HG03103 (cell line): ENCODE measurements at regions not wholly inside any gene's neighbourhood (a gene's known extent, or its start where the extent isn't known, plus 50 kb on each side); places are given as distances from the start of the nearest gene placed in this dataset.

ENCODE experiments used
- ATAC-seq: cut with Tn5 transposase; IDR thresholded peaks from one replicate; pipeline ENCODE4 v1.9.1; 2021; ENCODE audit warnings: low read depth; ENCODE audit not compliant: unreplicated experiment

DNA sequence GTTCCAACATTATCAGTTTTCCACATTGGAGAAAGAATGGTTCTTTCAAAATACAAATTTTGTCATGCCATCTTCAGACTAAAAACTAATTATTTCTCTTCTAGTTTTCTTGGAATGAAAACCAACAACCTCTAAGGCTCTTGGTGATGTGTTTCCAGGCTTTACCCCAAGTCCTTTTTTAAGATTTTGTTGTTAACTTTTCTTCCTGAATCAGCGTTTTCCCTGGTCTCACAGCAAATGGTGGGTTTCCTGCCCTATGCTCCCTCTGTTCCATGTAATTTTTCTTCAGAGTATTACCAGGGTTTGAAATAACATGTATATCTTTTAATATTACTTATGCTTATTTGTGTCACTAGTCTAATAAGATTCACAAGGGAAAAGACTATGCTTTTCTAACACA lies 1311.9 kb downstream of the LRFN5 start:
- no peak for ATAC-seq

- ATAC-seq = no peak
Measured at GRCh38 chr14:42911642-42912041, 1305.0 kb downstream of the LRFN5 start.

GRCh38 chr14:42909659-42910058 lies 1303.0 kb downstream of the LRFN5 start:
- no peak for ATAC-seq

DNA sequence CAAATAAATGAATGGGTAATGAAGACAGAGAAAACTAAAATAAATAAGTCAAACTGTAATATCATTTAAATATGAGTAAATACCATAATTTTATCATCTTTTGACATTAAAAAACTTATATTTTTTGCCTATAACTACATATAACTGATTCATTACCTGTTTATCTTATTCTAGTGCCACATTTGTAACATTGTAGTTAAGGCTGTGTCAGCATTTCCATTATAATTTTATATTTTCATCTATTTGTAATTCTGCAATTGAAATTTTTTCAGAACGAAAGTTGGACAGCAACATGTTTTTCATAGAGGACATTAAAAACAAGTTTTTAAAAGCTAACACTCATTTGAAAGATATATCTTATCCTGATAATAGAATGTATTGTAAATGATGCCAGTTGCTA lies 1286.5 kb downstream of the LRFN5 start:
- no peak for ATAC-seq

DNA sequence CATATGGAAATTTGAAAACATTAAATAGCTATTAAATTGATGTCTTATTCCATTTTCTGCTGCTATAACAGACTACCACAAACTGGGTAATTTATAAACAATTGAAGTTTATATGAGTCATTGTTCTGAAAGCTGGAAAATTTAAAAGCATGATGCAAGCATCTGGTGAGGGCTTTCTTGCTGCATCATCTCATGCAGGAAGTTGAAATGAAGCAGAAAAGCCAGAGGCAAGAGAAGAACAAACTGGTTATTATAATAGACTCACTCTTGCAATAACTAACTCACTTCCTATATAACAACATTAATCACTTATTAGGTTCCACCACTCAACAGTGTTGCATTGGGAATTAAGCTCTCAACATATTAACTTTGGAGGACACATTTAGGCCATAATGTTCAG lies 1277.4 kb downstream of the LRFN5 start:
- ATAC-seq = no peak

- ATAC-seq = no peak
Measured at GRCh38 chr14:42877716-42878115, 1271.0 kb downstream of the LRFN5 start.

GRCh38 chr14:42872786-42873185 lies 1266.1 kb downstream of the LRFN5 start:
- ATAC-seq = no peak

- no peak for ATAC-seq
Measured at GRCh38 chr14:42869681-42870080, 1263.0 kb downstream of the LRFN5 start.

GRCh38 chr14:42862114-42862513 lies 1255.4 kb downstream of the LRFN5 start:
- ATAC-seq = no peak

GRCh38 chr14:42860371-42860770 lies 1253.7 kb downstream of the LRFN5 start:
- ATAC-seq = no peak

DNA sequence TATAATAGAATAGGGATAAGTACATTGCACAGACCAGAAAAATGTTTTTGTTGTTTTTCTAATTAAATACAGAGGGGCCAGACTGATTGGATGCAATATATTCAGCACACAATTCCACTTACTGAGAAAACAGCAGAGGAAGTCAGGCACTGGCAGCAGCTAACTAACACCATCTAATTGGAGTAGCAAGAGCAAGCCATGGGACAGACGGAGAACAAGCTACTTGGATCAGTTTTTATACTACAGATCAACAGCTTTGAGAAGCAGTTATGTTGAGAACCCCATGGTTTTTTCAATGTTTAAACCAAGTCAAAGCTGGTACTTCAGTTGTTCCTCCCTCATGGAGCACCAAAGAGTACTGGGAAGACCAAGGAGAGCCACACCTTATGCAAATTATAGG lies 1249.4 kb downstream of the LRFN5 start:
- ATAC-seq = no peak

DNA sequence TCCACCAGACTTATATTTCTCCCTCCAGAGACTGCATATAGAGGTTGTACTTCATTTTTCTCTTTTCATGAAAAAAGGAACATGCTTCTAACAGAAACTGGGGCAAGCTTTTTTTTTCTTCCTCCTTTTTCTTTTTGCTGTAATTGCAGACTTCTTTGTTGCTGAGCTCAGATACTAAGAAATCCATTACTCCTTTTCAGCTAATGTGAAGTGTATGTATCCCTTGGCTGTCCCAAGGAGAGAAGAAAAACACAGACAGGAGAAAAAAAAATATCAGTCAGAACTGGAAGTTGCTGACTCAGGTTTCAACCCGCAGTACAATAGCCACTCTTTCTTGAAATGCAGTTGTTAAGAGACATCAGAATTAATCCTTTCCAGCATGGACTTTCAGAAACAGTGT lies 1248.4 kb downstream of the LRFN5 start:
- ATAC-seq = no peak

- no peak for ATAC-seq
Measured at GRCh38 chr14:42854061-42854460, 1247.4 kb downstream of the LRFN5 start.

DNA sequence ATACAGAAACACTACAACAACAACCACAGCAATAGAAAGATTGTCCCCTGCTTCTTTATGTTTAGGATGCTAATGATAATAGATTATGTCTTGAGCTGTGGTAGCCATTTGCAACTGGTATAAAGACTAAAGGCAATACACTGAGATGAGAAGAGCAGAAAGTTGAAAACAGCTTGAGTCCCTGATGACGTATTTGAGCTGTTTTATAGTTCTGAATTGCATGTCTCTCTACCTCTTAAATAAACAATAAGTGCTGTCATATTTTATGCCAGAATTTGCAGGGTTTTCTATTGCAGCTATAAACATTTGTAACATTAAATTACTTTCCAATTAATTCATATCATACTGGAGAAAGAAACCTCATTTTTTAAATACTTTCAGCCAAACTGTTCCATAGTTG lies 1242.0 kb downstream of the LRFN5 start:
- no peak for ATAC-seq

- no peak for ATAC-seq
Measured at GRCh38 chr14:42814817-42815216, 1208.1 kb downstream of the LRFN5 start.

DNA sequence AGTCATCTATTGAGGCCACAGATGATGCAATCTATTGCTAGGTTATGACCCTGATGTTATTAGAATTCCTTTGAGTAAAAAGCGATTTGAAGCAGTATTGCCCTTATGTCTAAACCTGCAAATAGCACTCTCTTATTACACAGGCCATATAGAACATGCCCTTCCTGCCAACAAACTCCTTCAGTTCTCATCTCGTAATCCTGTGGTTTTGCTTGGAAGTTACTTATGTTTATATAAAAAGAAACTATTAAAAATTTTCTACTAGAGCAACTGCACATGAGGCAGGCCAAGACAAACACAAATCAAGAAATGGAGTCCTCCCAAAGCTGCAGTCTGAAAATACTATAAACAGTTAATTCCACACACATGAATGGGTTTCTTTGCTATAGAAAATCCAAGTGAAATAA lies 1200.2 kb downstream of the LRFN5 start:
- ATAC-seq = no peak

- no peak for ATAC-seq
Measured at GRCh38 chr14:42804141-42804540, 1197.5 kb downstream of the LRFN5 start.

DNA sequence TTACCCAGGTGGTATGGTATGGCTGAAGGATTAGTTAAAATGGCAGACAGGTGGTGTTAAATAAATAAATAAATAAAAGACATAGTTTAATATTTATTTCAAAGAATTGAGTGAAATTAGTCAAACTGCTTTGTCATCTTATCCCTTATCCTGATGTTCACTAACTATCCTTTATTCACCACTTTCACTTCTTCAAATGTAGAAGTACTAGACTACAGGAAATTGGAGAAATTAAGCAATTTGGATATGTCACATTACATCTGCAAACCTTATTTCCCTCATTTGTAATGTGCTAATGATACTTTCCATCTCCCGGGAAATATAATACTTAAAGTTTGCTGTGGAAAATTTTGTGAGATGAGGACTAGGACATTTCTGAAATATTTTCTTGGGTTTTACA lies 1195.7 kb downstream of the LRFN5 start:
- ATAC-seq = no peak

- no peak for ATAC-seq
Measured at GRCh38 chr14:42792166-42792565, 1185.5 kb downstream of the LRFN5 start.

DNA sequence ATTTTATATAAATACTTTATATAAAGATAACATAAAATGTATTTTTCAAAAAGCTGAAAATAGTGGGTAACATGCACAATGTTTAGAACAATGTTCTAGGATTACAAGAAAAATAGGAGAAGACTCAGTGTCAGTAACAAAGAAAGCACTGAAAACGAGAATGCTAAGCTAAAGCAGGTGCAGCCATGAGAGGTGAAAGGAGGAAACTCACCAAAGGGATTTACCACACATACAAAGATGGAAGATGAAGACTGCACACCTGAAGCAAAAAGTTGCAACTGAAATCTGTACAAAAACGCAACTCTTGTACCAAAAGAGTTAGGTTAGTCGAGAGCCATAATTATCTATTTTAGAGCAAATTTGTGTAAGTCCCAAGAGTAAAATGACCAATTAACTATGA lies 1176.1 kb downstream of the LRFN5 start:
- no peak for ATAC-seq

GRCh38 chr14:42778984-42779383 lies 1172.3 kb downstream of the LRFN5 start:
- ATAC-seq = no peak

DNA sequence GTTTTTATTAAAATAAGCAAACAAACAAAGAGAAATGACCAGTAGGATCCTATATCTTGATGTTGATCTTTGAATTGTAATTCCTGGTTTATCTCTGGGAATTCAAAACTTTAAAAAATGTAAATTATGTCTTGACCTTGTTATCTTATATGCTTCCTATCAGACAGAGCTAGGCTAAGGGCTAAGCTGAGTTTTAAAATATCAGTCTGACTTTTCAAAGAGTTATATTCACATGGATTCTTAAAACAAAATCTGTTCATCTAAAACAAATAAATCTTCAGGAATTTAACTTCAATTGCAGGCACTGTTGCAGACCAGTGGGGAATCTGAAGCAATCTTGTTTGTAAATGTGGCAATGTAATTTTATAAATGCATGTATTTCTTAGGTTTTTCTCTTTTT lies 1144.1 kb downstream of the LRFN5 start:
- no peak for ATAC-seq

DNA sequence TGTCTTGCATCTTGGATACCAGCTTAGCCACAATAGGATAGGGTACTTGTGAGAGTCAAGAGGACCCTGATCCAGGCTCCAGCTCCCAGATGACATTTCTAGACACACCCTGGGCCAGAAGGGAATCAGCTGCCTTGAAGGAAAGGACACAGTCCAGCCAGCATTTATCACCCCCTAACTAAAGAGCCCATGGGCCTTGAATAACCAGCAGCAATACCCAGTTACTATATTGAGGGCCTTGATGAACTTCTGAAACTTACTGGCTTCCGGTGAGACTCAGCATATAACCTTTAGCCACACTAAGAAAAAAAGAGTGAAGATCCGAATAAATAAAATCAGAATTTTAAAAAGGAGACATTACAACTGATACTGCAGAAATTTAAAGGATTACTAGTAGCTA lies 1135.4 kb downstream of the LRFN5 start:
- ATAC-seq = no peak

DNA sequence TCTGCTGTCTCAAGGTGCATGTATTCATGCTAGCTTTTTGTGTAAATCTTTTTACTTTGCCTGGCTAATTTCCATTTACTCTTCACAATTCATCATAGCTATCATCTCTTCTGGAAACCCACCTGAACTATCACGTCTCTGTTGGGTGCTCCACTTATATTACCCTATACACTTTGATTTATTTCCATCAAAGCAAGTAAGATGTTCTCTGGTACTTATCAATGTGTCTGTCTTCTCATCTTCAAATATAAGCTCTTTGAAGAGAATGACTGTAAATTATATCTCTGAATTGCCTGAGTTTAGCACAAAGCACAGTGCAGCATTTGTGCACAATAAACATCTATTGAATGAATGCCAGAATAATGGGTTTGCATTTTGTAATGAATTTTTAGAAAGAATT lies 1129.7 kb downstream of the LRFN5 start:
- no peak for ATAC-seq
